GM11168 (cell line): ENCODE measurements at regions not wholly inside any gene's neighbourhood (a gene's known extent, or its start where the extent isn't known, plus 50 kb on each side); places are given as distances from the start of the nearest gene placed in this dataset.
"Not testable (repeated sequence)": the region's sequence is repeated elsewhere in the genome, so short reads cannot be mapped to it uniquely, and the experiment has no call there.

Experiments used
- in situ Hi-C: fragments of 300-500 bp; cut with MboI; formaldehyde crosslinking; loops from one replicate; pipeline ENCODE4 v1.12.0; 2022; ENCODE audit warnings: low sequenced_read_pairs; ENCODE audit not compliant: unreplicated experiment

GRCh38 chr22:25281675-25282345, 62.4 kb downstream of the CRYBB2 start:
- in situ Hi-C loops = no loop called here

DNA sequence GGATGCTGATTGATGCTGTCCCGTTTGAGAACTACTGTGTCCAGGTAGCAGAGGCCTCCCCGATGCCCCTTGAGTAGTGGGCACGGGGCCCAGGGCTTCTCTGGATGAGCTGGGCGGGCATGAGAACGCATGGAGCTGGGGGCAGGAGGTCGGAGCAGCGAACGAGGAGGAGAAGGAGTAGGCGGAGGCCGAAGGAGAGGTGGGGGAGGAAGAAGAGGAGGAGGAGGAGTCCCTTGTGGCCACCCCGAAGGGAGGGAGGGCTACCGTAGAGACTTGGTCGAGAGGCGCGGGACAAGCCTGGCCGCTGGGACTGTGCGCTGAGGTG, 62.9 kb downstream of the CRYBB2 start:
- in situ Hi-C loops = no loop called here

DNA sequence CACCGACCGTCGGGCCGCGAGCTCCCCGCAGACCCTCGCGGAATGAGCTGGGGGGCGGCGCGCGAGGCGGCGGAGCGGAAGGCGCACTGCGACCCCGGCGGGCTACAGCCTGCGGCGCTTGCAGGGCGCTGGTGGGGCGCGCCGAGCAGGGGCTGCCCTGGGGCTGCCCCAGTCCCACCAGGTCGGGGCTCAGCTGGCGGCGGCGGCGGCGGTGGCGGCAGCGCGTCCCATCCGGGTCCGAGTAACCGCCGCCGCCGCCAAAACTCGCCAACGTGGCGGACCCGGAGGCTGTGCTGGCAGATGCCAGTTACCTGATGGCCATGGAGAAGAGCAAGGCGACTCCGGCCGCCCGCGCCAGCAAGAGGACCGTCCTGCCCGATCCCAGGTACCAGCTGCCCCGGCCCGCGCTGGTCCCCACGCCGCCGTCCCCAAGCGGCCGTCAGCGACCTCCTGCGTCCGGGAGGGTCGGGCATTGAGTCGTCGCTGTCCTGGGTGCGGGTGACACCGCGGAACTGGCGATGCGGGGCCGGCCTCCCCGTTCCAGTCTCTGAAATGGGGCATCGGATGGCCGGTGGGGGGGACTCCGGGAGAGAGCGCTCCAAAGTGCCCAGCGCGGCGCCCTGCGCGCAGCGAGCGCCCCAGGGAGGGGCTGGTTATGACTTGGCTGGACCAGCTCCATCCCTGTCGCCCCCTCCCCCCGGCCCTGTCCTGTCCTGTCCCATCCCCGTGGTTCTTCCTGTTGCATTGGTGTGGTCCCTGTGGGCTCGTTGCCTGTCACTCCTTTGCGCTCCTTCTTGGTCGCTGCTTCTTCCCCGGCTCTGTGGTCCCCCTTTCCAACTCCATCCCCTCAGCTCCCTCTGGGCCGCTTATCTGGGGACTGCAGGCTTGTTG, 63.5 kb downstream of the CRYBB2 start:
- in situ Hi-C loops = no loop called here

DNA sequence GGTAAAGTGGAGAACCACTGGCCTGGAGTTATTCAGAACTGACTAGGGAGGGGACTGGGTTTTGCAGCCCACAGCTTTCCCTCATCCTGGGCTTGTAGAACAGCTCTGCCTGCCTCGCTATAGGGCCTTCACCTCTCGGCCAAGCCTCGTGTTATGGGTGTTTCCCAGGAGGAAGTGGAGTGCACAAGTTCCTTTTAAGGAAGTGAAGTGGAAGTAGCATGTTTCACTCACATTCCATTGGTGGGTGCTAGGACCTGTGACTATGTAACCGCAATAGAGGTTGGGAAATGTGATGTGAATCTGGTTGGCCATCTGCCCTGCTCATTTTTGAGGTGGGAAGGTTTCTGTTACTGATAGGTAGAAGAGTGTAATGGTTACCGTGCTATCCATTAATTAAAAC, 69.0 kb downstream of the CRYBB2 start:
- in situ Hi-C loops = not testable (repeated sequence)

- in situ Hi-C loops = not testable (repeated sequence)
These were observed 82.5 kb downstream of the CRYBB2 start for GRCh38 chr22:25301912-25302311.

GRCh38 chr22:25309586-25309985, 90.1 kb downstream of the CRYBB2 start:
- in situ Hi-C loops = not testable (repeated sequence)

GRCh38 chr22:25311924-25312323, 92.5 kb downstream of the CRYBB2 start:
- in situ Hi-C loops = not testable (repeated sequence)

- in situ Hi-C loops = no loop called here
These were observed 98.8 kb downstream of the CRYBB2 start for GRCh38 chr22:25318081-25318823.

- in situ Hi-C loops = loop anchor here (10.0 kb wide), 1 partner anchor 1692 kb away; the partner anchor contains the start of gene DRICH1
These were observed 107.7 kb downstream of the CRYBB2 start for GRCh38 chr22:25327018-25327755.

GRCh38 chr22:25331050-25331449, 111.6 kb downstream of the CRYBB2 start:
- in situ Hi-C loops = no loop called here

GRCh38 chr22:25331911-25332310, 112.5 kb downstream of the CRYBB2 start:
- in situ Hi-C loops = not testable (repeated sequence)

DNA sequence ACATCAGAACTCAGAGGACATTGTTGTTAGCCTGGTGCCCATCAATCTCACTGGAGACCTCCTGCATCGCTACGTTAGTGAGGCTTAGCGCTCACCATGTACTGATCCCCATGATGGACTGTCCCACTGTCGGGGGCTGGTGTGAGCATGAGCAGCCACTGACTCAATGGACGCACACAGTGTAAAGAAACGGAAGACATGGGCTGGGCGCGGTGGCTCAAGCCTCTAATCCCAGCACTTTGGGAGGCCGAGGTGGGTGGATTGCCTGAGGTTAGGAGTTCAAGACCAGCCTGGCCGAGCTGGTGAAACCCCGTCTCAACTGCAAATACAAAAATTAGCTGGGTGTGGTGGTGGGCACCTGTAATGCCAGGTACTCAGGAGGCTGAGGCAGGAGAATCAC, 112.9 kb downstream of the CRYBB2 start:
- in situ Hi-C loops = no loop called here

GRCh38 chr22:25334162-25334490, 114.7 kb downstream of the CRYBB2 start:
- in situ Hi-C loops = no loop called here

- in situ Hi-C loops = not testable (repeated sequence)
These were observed 115.2 kb downstream of the CRYBB2 start for GRCh38 chr22:25334631-25335030.

GRCh38 chr22:25335276-25335675, 115.8 kb downstream of the CRYBB2 start:
- in situ Hi-C loops = not testable (repeated sequence)

DNA sequence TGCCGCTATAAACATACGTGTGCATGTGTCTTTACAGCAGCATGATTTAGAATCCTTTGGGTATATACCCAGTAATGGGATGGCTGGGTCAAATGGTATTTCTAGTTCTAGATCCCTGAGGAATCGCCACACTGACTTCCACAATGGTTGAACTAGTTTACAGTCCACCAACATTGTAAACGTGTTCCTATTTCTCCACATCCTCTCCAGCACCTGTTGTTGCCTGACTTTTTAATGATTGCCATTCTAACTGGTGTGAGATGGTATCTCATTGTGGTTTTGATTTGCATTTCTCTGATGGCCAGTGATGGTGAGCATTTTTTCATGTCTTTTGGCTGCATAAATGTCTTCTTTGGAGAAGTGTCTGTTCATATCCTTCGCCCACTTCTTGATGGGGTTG, 121.1 kb downstream of the CRYBB2 start:
- in situ Hi-C loops = not testable (repeated sequence)

- in situ Hi-C loops = not testable (repeated sequence)
These were observed 124.9 kb downstream of the CRYBB2 start for GRCh38 chr22:25344366-25344765.

- in situ Hi-C loops = no loop called here
These were observed 127.7 kb downstream of the CRYBB2 start for GRCh38 chr22:25346859-25347751.

DNA sequence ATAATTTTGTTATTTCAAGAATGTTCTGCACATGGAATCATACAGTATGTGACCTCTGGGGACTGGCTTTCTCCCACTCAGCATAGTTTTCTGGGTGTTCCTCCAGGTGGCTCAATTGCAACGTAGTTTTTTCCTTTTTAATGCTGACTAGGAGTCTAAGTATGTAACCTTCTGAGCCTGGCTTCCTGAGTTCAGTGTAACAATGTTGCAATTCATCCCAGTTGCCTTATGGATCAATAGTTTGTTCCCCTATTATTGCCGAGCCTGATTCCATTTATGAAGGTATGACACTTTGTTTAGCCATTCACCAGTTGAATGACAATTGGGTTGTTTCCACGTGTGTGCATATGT, 128.3 kb downstream of the CRYBB2 start:
- in situ Hi-C loops = no loop called here

DNA sequence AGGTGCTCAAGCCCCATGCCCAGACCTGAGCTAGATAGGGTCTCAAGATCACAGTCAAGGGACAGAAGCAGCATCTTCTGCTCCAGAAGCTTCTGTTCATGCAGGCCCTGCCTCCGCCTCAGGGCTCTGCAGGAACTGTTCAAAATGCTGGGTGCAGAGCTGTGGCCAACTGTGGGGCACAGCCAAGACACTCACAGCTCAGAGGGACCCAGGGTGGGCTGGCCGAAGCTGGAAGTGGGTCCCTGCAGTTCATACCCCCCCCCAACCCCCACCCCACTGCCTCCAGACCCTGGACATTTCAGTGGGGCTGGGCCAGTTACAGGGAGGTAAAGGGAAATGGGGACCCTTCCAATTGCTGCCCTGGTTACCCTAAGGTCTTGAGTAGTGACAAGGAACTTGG, 129.0 kb downstream of the CRYBB2 start:
- in situ Hi-C loops = no loop called here
